ENCODE measurements at regions not wholly inside any gene's neighbourhood (a gene's known extent, or its start where the extent isn't known, plus 50 kb on each side); places are given as distances from the start of the nearest gene placed in this dataset.

DNA sequence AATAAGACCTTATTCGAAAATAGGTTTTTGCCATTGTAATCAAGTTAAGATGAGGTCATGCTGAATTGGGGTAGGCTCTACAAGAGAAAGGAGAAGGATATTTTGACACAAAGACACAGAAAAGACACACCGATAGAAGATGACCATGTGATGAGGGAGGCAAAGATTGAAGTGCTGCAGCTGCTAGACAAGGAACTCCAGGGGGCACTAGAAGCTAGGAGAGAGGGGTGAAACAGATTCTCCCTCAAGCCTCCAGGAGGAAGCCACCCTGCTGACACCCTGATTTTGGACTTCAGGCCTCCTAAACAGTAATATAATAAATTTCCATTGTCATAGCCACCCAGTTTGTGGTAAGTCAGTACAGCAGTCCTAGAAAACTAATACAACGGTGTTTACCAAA lies 506.8 kb upstream of the CAMK1G start:
- DNase-seq (ENCODE audit: low spot score in 2 of 2), result no peak
- 88 to 96% methylated on average over 3 of the region's 3 CpGs for WGBS, 2 donors
- no peak overlapping the region for H3K4me3 ChIP-seq (ENCODE audit: low read depth, poor library complexity, severe bottlenecking)
- intact Hi-C loops (cut with DNase I; ENCODE audit: low total_unique reads), result no loop called here
- no peak for TF ChIP-seq POLR2A (IDR thresholded peaks at IDR 0.05)
- TF ChIP-seq, protein P1, sequence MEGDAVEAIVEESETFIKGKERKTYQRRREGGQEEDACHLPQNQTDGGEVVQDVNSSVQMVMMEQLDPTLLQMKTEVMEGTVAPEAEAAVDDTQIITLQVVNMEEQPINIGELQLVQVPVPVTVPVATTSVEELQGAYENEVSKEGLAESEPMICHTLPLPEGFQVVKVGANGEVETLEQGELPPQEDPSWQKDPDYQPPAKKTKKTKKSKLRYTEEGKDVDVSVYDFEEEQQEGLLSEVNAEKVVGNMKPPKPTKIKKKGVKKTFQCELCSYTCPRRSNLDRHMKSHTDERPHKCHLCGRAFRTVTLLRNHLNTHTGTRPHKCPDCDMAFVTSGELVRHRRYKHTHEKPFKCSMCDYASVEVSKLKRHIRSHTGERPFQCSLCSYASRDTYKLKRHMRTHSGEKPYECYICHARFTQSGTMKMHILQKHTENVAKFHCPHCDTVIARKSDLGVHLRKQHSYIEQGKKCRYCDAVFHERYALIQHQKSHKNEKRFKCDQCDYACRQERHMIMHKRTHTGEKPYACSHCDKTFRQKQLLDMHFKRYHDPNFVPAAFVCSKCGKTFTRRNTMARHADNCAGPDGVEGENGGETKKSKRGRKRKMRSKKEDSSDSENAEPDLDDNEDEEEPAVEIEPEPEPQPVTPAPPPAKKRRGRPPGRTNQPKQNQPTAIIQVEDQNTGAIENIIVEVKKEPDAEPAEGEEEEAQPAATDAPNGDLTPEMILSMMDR (IDR thresholded peaks at IDR 0.05), result no peak

GRCh38 chr1:209080170-209080781 lies 503.2 kb upstream of the CAMK1G start:
- no peak overlapping the region for H3K4me3 ChIP-seq (ENCODE audit: low read depth, poor library complexity, severe bottlenecking)
- no peak for DNase-seq (ENCODE audit: low spot score in 2 of 2)
- TF ChIP-seq, protein P1 (IDR thresholded peaks at IDR 0.05), result no peak
- TF ChIP-seq POLR2A (IDR thresholded peaks at IDR 0.05), result no peak
- intact Hi-C loops (cut with DNase I; ENCODE audit: low total_unique reads), result no loop called here
- WGBS, 2 donors, result 67 to 83% methylated on average over 5 of the region's 5 CpGs

GRCh38 chr1:209086486-209087192 lies 496.9 kb upstream of the CAMK1G start:
- TF ChIP-seq, protein P1 (IDR thresholded peaks at IDR 0.05), result no peak
- no peak for TF ChIP-seq POLR2A (IDR thresholded peaks at IDR 0.05)
- no peak overlapping the region for H3K4me3 ChIP-seq (ENCODE audit: low read depth, poor library complexity, severe bottlenecking)
- no peak for DNase-seq (ENCODE audit: low spot score in 2 of 2)
- WGBS, 2 donors, result 70 to 73% methylated on average over 6 of the region's 6 CpGs
- intact Hi-C loops (cut with DNase I; ENCODE audit: low total_unique reads), result no loop called here

- no peak for TF ChIP-seq POLR2A (IDR thresholded peaks at IDR 0.05)
- TF ChIP-seq, protein P1 (IDR thresholded peaks at IDR 0.05), result no peak
- H3K4me3 ChIP-seq (ENCODE audit: low read depth, poor library complexity, severe bottlenecking), result no peak overlapping the region
- no peak for DNase-seq (ENCODE audit: low spot score in 2 of 2)
- intact Hi-C loops (cut with DNase I; ENCODE audit: low total_unique reads), result no loop called here
These were observed 489.1 kb upstream of the CAMK1G start for GRCh38 chr1:209094384-209094783.

DNA sequence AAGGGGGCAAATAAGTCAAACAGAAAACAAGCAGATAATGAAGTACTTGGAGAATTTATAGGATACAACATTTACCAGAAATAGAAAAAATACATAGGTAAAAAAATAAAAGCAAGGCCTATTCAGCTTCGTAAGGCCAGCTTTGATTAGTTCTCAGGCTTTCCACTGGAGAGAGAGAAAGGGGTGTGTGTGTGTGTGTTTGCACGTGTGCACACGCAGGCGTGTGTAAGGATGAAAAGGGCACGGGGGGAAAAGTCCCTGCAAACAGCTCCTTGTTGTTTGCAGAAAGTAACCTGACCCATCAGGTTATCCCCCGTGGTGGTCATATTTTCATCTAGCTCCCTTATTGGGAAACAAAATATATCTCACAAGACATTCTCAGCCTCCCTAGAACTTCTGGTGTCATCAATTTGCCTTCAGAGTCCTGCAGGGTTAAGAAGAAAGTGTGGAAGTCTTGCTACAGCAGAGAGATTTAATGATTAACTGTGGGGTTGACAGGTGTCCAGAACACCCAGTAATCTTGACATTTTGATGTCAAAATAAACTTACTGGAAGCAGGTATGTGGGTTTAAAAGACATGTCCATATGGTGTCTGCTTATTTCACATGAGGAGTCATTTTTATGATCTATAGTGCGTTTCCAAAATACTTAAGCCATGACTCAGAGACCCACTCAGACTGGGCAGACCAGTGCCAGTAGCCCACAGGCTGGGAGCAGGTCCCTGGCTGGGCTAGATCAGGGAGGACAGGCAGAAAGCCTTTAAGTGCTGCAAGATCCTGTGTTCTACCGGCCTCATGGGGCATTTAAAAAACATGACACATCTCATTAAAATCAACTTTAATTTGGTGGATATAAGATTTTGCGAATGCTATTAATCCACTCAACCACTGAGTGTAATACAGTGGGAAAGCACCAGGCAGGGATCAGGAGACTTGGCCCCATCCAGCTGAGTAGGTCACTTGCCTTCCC lies 487.6 kb upstream of the CAMK1G start:
- DNase-seq (ENCODE audit: low spot score in 2 of 2), result no peak
- TF ChIP-seq, protein P1 (IDR thresholded peaks at IDR 0.05), result no peak
- TF ChIP-seq POLR2A (IDR thresholded peaks at IDR 0.05), result no peak
- WGBS, 2 donors, result 68 to 74% methylated on average over 9 of the region's 9 CpGs
- no peak overlapping the region for H3K4me3 ChIP-seq (ENCODE audit: low read depth, poor library complexity, severe bottlenecking)
- intact Hi-C loops (cut with DNase I; ENCODE audit: low total_unique reads), result no loop called here

Data from lower leg skin (tissue), 4 donors.